ENCODE measurements at regions not wholly inside any gene's neighbourhood (a gene's known extent, or its start where the extent isn't known, plus 50 kb on each side); places are given as distances from the start of the nearest gene placed in this dataset.

DNA sequence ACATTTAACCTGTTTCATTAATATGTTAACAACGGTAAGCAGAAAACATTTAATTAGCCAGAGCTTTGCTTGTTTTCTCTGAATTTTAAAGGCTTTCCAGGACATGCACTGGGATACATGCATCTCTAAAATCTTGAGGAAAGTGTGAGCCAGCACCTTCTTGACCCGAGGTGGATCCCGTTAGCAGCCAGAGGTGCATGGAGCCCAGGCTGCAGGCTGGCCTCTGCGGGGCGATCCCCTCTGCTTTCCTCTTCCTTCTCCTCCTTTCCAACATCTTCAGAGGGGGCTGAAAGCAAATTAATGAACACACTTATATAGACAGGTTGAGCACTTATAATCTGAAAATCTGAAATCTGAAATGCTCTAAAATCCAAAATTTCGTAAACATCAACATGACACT lies 128.7 kb upstream of the CST7 start:
- TF ChIP-seq, protein P1, sequence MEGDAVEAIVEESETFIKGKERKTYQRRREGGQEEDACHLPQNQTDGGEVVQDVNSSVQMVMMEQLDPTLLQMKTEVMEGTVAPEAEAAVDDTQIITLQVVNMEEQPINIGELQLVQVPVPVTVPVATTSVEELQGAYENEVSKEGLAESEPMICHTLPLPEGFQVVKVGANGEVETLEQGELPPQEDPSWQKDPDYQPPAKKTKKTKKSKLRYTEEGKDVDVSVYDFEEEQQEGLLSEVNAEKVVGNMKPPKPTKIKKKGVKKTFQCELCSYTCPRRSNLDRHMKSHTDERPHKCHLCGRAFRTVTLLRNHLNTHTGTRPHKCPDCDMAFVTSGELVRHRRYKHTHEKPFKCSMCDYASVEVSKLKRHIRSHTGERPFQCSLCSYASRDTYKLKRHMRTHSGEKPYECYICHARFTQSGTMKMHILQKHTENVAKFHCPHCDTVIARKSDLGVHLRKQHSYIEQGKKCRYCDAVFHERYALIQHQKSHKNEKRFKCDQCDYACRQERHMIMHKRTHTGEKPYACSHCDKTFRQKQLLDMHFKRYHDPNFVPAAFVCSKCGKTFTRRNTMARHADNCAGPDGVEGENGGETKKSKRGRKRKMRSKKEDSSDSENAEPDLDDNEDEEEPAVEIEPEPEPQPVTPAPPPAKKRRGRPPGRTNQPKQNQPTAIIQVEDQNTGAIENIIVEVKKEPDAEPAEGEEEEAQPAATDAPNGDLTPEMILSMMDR (conservative IDR thresholded peaks at IDR 0.05), result no peak
- no peak for TF ChIP-seq ZFX (IDR thresholded peaks at IDR 0.05)

All from C4-2B (cell line).